HCT116 (cell line): ENCODE measurements at regions not wholly inside any gene's neighbourhood (a gene's known extent, or its start where the extent isn't known, plus 50 kb on each side); places are given as distances from the start of the nearest gene placed in this dataset.
"Not testable (repeated sequence)": the region's sequence is repeated elsewhere in the genome, so short reads cannot be mapped to it uniquely, and the experiment has no call there.

Experiments
- CEBPB ChIP-seq: IDR thresholded peaks from 2 replicates; pipeline ENCODE4 v1.6.1; 2012; ENCODE audit warnings: low read depth
- CTCF ChIP-seq, 3 experiments: fragments of 200-600 bp in 1 of 3; sonication (generic) in 1 of 3; IDR thresholded peaks in 2 of 3; conservative IDR thresholded peaks in 1 of 3; 2 replicates each; pipeline ENCODE4 v1.5.1; 2012 to 2017; ENCODE audit warnings: low read depth in 2 of 3, low read length in 2 of 3, antibody characterized with exemption in 1 of 3, borderline replicate concordance in 1 of 3, control low read depth in 1 of 3, mild to moderate bottlenecking in 1 of 3, mixed read lengths in 1 of 3, mixed run types in 1 of 3, moderate library complexity in 1 of 3; ENCODE audit not compliant: insufficient read depth in 1 of 3
- MAX ChIP-seq: IDR thresholded peaks from 2 replicates; pipeline ENCODE4 v1.6.1; 2012
- POLR2A ChIP-seq: IDR thresholded peaks from 2 replicates; pipeline ENCODE4 v1.7.0; 2011; ENCODE audit warnings: borderline replicate concordance; ENCODE audit not compliant: insufficient read depth, insufficient read length; ENCODE audit errors: extremely low read depth
- POLR2AphosphoS5 ChIP-seq: IDR thresholded peaks from 2 replicates; pipeline ENCODE4 v1.6.1; 2011; ENCODE audit warnings: mild to moderate bottlenecking, low read depth, low read length, moderate library complexity
- ZNF274 ChIP-seq: fragments of 200-500 bp; sonication (Bioruptor generic); IDR thresholded peaks from 2 replicates; pipeline ENCODE4 v1.6.1; 2014; ENCODE audit warnings: mild to moderate bottlenecking, low read depth, low read length, inconsistent platforms

GRCh38 chr12:131633610-131634009, 77.3 kb upstream of the SFSWAP start:
- not testable (repeated sequence) for TF ChIP-seq CEBPB; ZNF274; CTCF (IDR thresholded peaks at IDR 0.05 in 2 of 3, conservative IDR thresholded peaks at IDR 0.05 in 1 of 3; ENCODE audit: borderline replicate concordance in 1 of 3, insufficient read depth in 1 of 3, low read depth in 2 of 3, low read length in 2 of 3); POLR2A; POLR2AphosphoS5; MAX
